IMR-90 (cell line): ENCODE measurements at regions not wholly inside any gene's neighbourhood (a gene's known extent, or its start where the extent isn't known, plus 50 kb on each side); places are given as distances from the start of the nearest gene placed in this dataset.

ENCODE experiments used
- ATAC-seq: fragments of 200-7000 bp; cut with Tn5 transposase; 2 replicates; pipeline ENCODE4 v1.9.1; 2020; ENCODE audit warnings: low read depth, mild to moderate bottlenecking, moderate library complexity
- BruUV-seq: library from RNA; stranded (reverse); fragments of 400-500 nt; replicated peaks from 2 replicates; lab custom pipeline; 2021; lab: Mats Ljungman, UMichigan
- CTCF ChIA-PET: fragments of 300-600 bp; formaldehyde crosslinking; extraction: SDS; loops from one replicate; lab custom pipeline; 2021; ENCODE audit warnings: antibody characterized with exemption; lab: Yijun Ruan, JAX
- POLR2A ChIA-PET: fragments of 300-600 bp; sonication (Branson Sonifier 250); formaldehyde crosslinking; loops from one replicate; lab custom pipeline; 2022; ENCODE audit warnings: antibody characterized with exemption; ENCODE audit not compliant: unreplicated experiment; lab: Charles Lee
- DNase-seq: peaks from one replicate; pipeline ENCODE4 v3.0.0; 2013
- H2AFZ ChIP-seq: replicated peaks from 2 replicates; pipeline ENCODE3; 2013; ENCODE audit warnings: low read length, mild to moderate bottlenecking; ENCODE audit not compliant: poor library complexity
- H2AK5ac ChIP-seq: 2 replicates; pipeline ENCODE4 v1.6.1; 2013; ENCODE audit warnings: low read depth, low read length, inconsistent platforms
- H2AK9ac ChIP-seq: replicated peaks from 2 replicates; pipeline ENCODE3; 2013; ENCODE audit warnings: mild to moderate bottlenecking, low read depth, low read length, moderate library complexity; ENCODE audit not compliant: poor library complexity
- H2BK120ac ChIP-seq: 2 replicates; pipeline ENCODE4 v1.6.1; 2013; ENCODE audit warnings: low read depth, low read length, inconsistent platforms
- H2BK15ac ChIP-seq: 3 replicates; pipeline ENCODE4 v1.6.1; 2013; ENCODE audit warnings: low read depth, low read length, inconsistent platforms
- H2BK20ac ChIP-seq: 2 replicates; pipeline ENCODE4 v1.6.1; 2013; ENCODE audit warnings: low read depth, mild to moderate bottlenecking, inconsistent platforms, low read length, moderate library complexity
- H2BK5ac ChIP-seq: 2 replicates; pipeline ENCODE4 v1.6.1; 2013; ENCODE audit warnings: mild to moderate bottlenecking, low read depth, low read length, inconsistent platforms; ENCODE audit not compliant: poor library complexity, severe bottlenecking
- H3K14ac ChIP-seq: replicated peaks from 2 replicates; pipeline ENCODE4 v1.6.1; 2013; ENCODE audit warnings: low read depth, low read length, inconsistent platforms
- H3K18ac ChIP-seq: 2 replicates; pipeline ENCODE4 v1.6.1; 2013; ENCODE audit warnings: low read depth, low read length, control low read depth
- H3K23ac ChIP-seq: 2 replicates; pipeline ENCODE4 v1.6.1; 2013; ENCODE audit warnings: low read depth, low read length, inconsistent platforms
- H3K27ac ChIP-seq: 2 replicates; pipeline ENCODE4 v1.5.1; 2013; ENCODE audit warnings: mild to moderate bottlenecking, control low read depth, low read length; ENCODE audit not compliant: insufficient read depth
- H3K27me3 ChIP-seq: 2 replicates; pipeline ENCODE4 v1.6.1; 2013; ENCODE audit warnings: low read length; ENCODE audit not compliant: control insufficient read depth, insufficient read depth
- H3K36me3 ChIP-seq: 2 replicates; pipeline ENCODE4 v1.6.1; 2013; ENCODE audit warnings: low read length, mixed read lengths; ENCODE audit not compliant: control insufficient read depth, insufficient read depth
- H3K4ac ChIP-seq: 2 replicates; pipeline ENCODE4 v1.6.1; 2013; ENCODE audit warnings: low read depth, low read length, inconsistent platforms
- H3K4me1 ChIP-seq: 2 replicates; pipeline ENCODE4 v1.6.1; 2013; ENCODE audit warnings: low read length, mixed read lengths; ENCODE audit not compliant: control insufficient read depth, insufficient read depth
- H3K4me2 ChIP-seq: 2 replicates; pipeline ENCODE4 v1.6.1; 2013; ENCODE audit warnings: low read depth, mild to moderate bottlenecking, control low read depth, low read length, moderate library complexity
- H3K4me3 ChIP-seq: 2 replicates; pipeline ENCODE4 v1.5.1; 2013; ENCODE audit warnings: low read depth, mild to moderate bottlenecking, control low read depth, low read length, moderate library complexity; ENCODE audit not compliant: insufficient read depth
- H3K56ac ChIP-seq: 2 replicates; pipeline ENCODE4 v1.6.1; 2013; ENCODE audit warnings: low read length, inconsistent platforms; ENCODE audit not compliant: insufficient read depth; ENCODE audit errors: extremely low read depth
- H3K79me1 ChIP-seq, 2 experiments: 2 replicates each; pipeline ENCODE4 v1.6.1; 2013; ENCODE audit warnings: low read length in 2 of 2, inconsistent platforms in 1 of 2, low read depth in 1 of 2
- H3K9ac ChIP-seq: 2 replicates; pipeline ENCODE4 v1.6.1; 2013; ENCODE audit warnings: low read depth, low read length, control low read depth
- H3K9me1 ChIP-seq: 2 replicates; pipeline ENCODE4 v1.6.1; 2013; ENCODE audit warnings: low read length, inconsistent platforms; ENCODE audit not compliant: insufficient read depth
- H3K9me3 ChIP-seq: 2 replicates; pipeline ENCODE4 v1.6.1; 2013; ENCODE audit warnings: low read length; ENCODE audit not compliant: control insufficient read depth, insufficient read depth
- H4K20me1 ChIP-seq: 2 replicates; pipeline ENCODE4 v1.6.1; 2013; ENCODE audit warnings: low read length, inconsistent platforms; ENCODE audit not compliant: insufficient read depth
- H4K5ac ChIP-seq: 2 replicates; pipeline ENCODE4 v1.6.1; 2013; ENCODE audit warnings: mild to moderate bottlenecking, low read depth, low read length, control low read depth
- H4K8ac ChIP-seq, 2 experiments: 2 replicates each; pipeline ENCODE4 v1.6.1; 2013; ENCODE audit warnings: low read depth in 2 of 2, low read length in 2 of 2, control low read depth in 1 of 2, inconsistent platforms in 1 of 2
- H4K91ac ChIP-seq: 2 replicates; pipeline ENCODE4 v1.6.1; 2013; ENCODE audit warnings: low read depth, low read length, inconsistent platforms; ENCODE audit not compliant: insufficient read depth
- CTCF ChIP-seq: conservative IDR thresholded peaks from 2 replicates; pipeline ENCODE4 v1.5.1; 2012; ENCODE audit warnings: mild to moderate bottlenecking, low read depth, low read length, improper control_type of control experiment
- ELK1 ChIP-seq: fragments of 150-350 bp; IDR thresholded peaks from 2 replicates; pipeline ENCODE4 v1.6.1; 2016; ENCODE audit warnings: low read depth, mild to moderate bottlenecking, low read length, moderate library complexity, borderline replicate concordance
- POLR2A ChIP-seq: IDR thresholded peaks from 2 replicates; pipeline ENCODE4 v1.6.1; 2012; ENCODE audit warnings: mild to moderate bottlenecking, low read depth, low read length
- WGBS, 2 experiments: methylation state at CpG; one replicate each; pipeline versions ENCODE4 v1.1.5 to v1.1.7; 2013; ENCODE audit warnings: missing lambda C conversion rate in 2 of 2; ENCODE audit not compliant: insufficient read length in 1 of 2; ENCODE audit errors: extremely low coverage in 2 of 2; 5-methylcytosine and 5-hydroxymethylcytosine counted together
- dilution Hi-C: fragments of 300-500 bp; cut with HindIII; formaldehyde crosslinking; loops from one replicate; pipeline ENCODE4 v1.14.3; 2018; ENCODE audit warnings: low sequenced_read_pairs; ENCODE audit not compliant: unreplicated experiment
- in situ Hi-C: fragments of 300-500 bp; cut with MboI; formaldehyde crosslinking; loops from 3 replicates; pipeline ENCODE4 v1.14.3; 2019; ENCODE audit warnings: low sequenced_read_pairs, inconsistent platforms, mixed read lengths
- intact Hi-C: fragments of 100-400 bp; cut with micrococcal nuclease; formaldehyde crosslinking; loops from 2 replicates; pipeline ENCODE4 v1.10.0; 2022

- ChIA-PET POLR2A (no interaction called here), CTCF (no interaction called here)
- Histone ChIP-seq H3K23ac (no peak overlapping the region), H2BK15ac (no peak overlapping the region), H2BK20ac (no peak overlapping the region), H2AK9ac (no peak overlapping the region), H3K4me2 (no peak overlapping the region), H3K56ac (no peak overlapping the region), H4K5ac (no peak overlapping the region), H3K27me3 (no peaks in the 10 kb centered on the region), H3K27ac (no peak overlapping the region), H2AK5ac (no peak overlapping the region), H3K36me3 (no peaks in the 10 kb centered on the region), H4K20me1 (no peaks in the 10 kb centered on the region), H3K79me1 (no peaks in the 10 kb centered on the region), H2BK5ac (no peak overlapping the region), H2AFZ (peak overlapping the region; percentile 11), H3K4me3 (no peak overlapping the region), H3K14ac (no peak overlapping the region), H3K4me1 (no peaks in the 10 kb centered on the region), H2BK120ac (no peak overlapping the region), H4K91ac (no peak overlapping the region), H3K18ac (no peak overlapping the region), H3K9me1 (no peaks in the 10 kb centered on the region), H4K8ac (no peak overlapping the region), H3K9ac (no peak overlapping the region), H3K4ac (no peak overlapping the region), H3K9me3 (peaks cover 22% of the 10 kb centered on the region; the same call in 1 of the 2 replicates)
- BruUV-seq = no TSS peak
- dilution Hi-C loops = no loop called here
- in situ Hi-C loops = no loop called here
- 67% methylated on average over 18 of the region's 33 CpGs; no CpG with 5 or more reads in 1 of the 2 experiments for WGBS, 2 experiments
- TF ChIP-seq POLR2A (no peak), ELK1 (no peak), CTCF (0 out of 2 replicates have a peak, but pooled peaks have one; percentile 4)
- ATAC-seq (no peak), DNase-seq (no peak)
- intact Hi-C loops = no loop called here
Measured at GRCh38 chr17:22694362-22695227, 1002.3 kb downstream of the KCNJ18 start.
